H9 (cell line): ENCODE measurements at regions not wholly inside any gene's neighbourhood (a gene's known extent, or its start where the extent isn't known, plus 50 kb on each side); places are given as distances from the start of the nearest gene placed in this dataset.

Experiments
- DNase-seq: peaks from one replicate; pipeline ENCODE4 v3.0.0-alpha.2; 2017
- H2AFZ ChIP-seq: one replicate; pipeline ENCODE4 v1.6.1; 2013; ENCODE audit warnings: mild to moderate bottlenecking, low read length, control low read depth, moderate library complexity
- H2AK5ac ChIP-seq: 2 replicates; pipeline ENCODE4 v1.6.1; 2013; ENCODE audit warnings: low read length, control low read depth, mixed read lengths; ENCODE audit not compliant: insufficient read length
- H2BK120ac ChIP-seq: one replicate; pipeline ENCODE4 v1.6.1; 2013; ENCODE audit warnings: low read depth, mild to moderate bottlenecking, low read length, control low read depth, inconsistent platforms; ENCODE audit not compliant: poor library complexity, severe bottlenecking
- H2BK12ac ChIP-seq: 2 replicates; pipeline ENCODE4 v1.6.1; 2013; ENCODE audit warnings: low read length, control low read depth, mixed read lengths, low read depth; ENCODE audit not compliant: insufficient read length
- H2BK15ac ChIP-seq: 2 replicates; pipeline ENCODE4 v1.6.1; 2013; ENCODE audit warnings: low read depth, low read length, control low read depth
- H2BK20ac ChIP-seq: one replicate; pipeline ENCODE4 v1.6.1; 2013; ENCODE audit warnings: low read depth, mild to moderate bottlenecking, low read length, control low read depth, inconsistent platforms; ENCODE audit not compliant: poor library complexity, severe bottlenecking
- H2BK5ac ChIP-seq: 2 replicates; pipeline ENCODE4 v1.6.1; 2013; ENCODE audit warnings: low read length, control low read depth, mixed read lengths; ENCODE audit not compliant: insufficient read length
- H3K14ac ChIP-seq: 2 replicates; pipeline ENCODE4 v1.6.1; 2013; ENCODE audit warnings: low read length, control low read depth; ENCODE audit not compliant: insufficient read depth
- H3K18ac ChIP-seq: 2 replicates; pipeline ENCODE4 v1.6.1; 2013; ENCODE audit warnings: low read depth, mild to moderate bottlenecking, mixed read lengths, low read length, control low read depth; ENCODE audit not compliant: insufficient read length
- H3K23ac ChIP-seq: 2 replicates; pipeline ENCODE4 v1.6.1; 2013; ENCODE audit warnings: low read length, control low read depth, mixed read lengths, low read depth; ENCODE audit not compliant: insufficient read length
- H3K23me2 ChIP-seq: 2 replicates; pipeline ENCODE4 v1.6.1; 2013; ENCODE audit warnings: low read depth, mild to moderate bottlenecking, mixed read lengths, low read length, control low read depth; ENCODE audit not compliant: insufficient read length, poor library complexity, severe bottlenecking
- H3K27ac ChIP-seq: 2 replicates; pipeline ENCODE4 v1.5.1; 2013; ENCODE audit warnings: low read length, control low read depth, mixed read lengths, low read depth; ENCODE audit not compliant: insufficient read length
- H3K27me3 ChIP-seq: 2 replicates; pipeline ENCODE4 v1.6.1; 2013; ENCODE audit warnings: low read length, control low read depth, inconsistent platforms; ENCODE audit not compliant: insufficient read depth
- H3K4ac ChIP-seq: 2 replicates; pipeline ENCODE4 v1.6.1; 2013; ENCODE audit warnings: low read depth, mild to moderate bottlenecking, control low read depth, inconsistent platforms, low read length, moderate library complexity
- H3K4me1 ChIP-seq: 2 replicates; pipeline ENCODE4 v1.6.1; 2013; ENCODE audit warnings: low read length, control low read depth, inconsistent platforms; ENCODE audit not compliant: insufficient read depth
- H3K4me2 ChIP-seq: 2 replicates; pipeline ENCODE4 v1.6.1; 2013; ENCODE audit warnings: low read length, control low read depth, mixed read lengths; ENCODE audit not compliant: insufficient read length, insufficient read depth
- H3K56ac ChIP-seq: 2 replicates; pipeline ENCODE4 v1.6.1; 2013; ENCODE audit warnings: low read depth, mild to moderate bottlenecking, mixed read lengths, low read length, control low read depth; ENCODE audit not compliant: insufficient read length
- H3K79me1 ChIP-seq: 2 replicates; pipeline ENCODE4 v1.6.1; 2013; ENCODE audit warnings: low read depth, mild to moderate bottlenecking, moderate library complexity, low read length, control low read depth, inconsistent platforms; ENCODE audit not compliant: insufficient read depth, poor library complexity, severe bottlenecking
- H3K79me2 ChIP-seq: 2 replicates; pipeline ENCODE4 v1.6.1; 2013; ENCODE audit warnings: low read length, control low read depth, inconsistent platforms; ENCODE audit not compliant: insufficient read depth
- H3K9ac ChIP-seq: 2 replicates; pipeline ENCODE4 v1.6.1; 2013; ENCODE audit warnings: low read length, control low read depth, mixed read lengths; ENCODE audit not compliant: insufficient read length; ENCODE audit errors: extremely low read depth
- H3K9me3 ChIP-seq: one replicate; pipeline ENCODE4 v1.6.1; 2013; ENCODE audit warnings: low read depth, low read length, inconsistent platforms; ENCODE audit not compliant: control insufficient read depth
- H3T11ph ChIP-seq: one replicate; pipeline ENCODE4 v1.6.1; 2013; ENCODE audit warnings: mild to moderate bottlenecking, low read length, control low read depth, inconsistent platforms
- H4K20me1 ChIP-seq: one replicate; pipeline ENCODE4 v1.6.1; 2013; ENCODE audit not compliant: control insufficient read depth, insufficient read length, insufficient read depth
- H4K5ac ChIP-seq: 2 replicates; pipeline ENCODE4 v1.6.1; 2013; ENCODE audit warnings: low read depth, mild to moderate bottlenecking, mixed read lengths, low read length, control low read depth; ENCODE audit not compliant: insufficient read length
- H4K8ac ChIP-seq: replicated peaks from 2 replicates; pipeline ENCODE4 v1.6.1; 2013; ENCODE audit warnings: low read length, control low read depth, mixed read lengths, low read depth; ENCODE audit not compliant: insufficient read length
- H4K91ac ChIP-seq: 2 replicates; pipeline ENCODE4 v1.6.1; 2013; ENCODE audit warnings: low read depth, mild to moderate bottlenecking, moderate library complexity, mixed read lengths, low read length, control low read depth; ENCODE audit not compliant: insufficient read length
- H3K27ac Mint-ChIP-seq, 3 experiments: 2 replicates in 2 of 3; 3 replicates in 1 of 3; pipeline ENCODE4 v1.8.0; 2020 to 2021; ENCODE audit warnings: mixed read lengths in 3 of 3, mild to moderate bottlenecking in 1 of 3, moderate library complexity in 1 of 3
- H3K27me3 Mint-ChIP-seq: 2 replicates; pipeline ENCODE4 v1.8.0; 2021; ENCODE audit warnings: low read depth, mild to moderate bottlenecking, moderate library complexity, mixed read lengths
- H3K36me3 Mint-ChIP-seq, 3 experiments: 2 replicates in 2 of 3; 3 replicates in 1 of 3; pipeline ENCODE4 v1.8.0; 2020 to 2021; ENCODE audit warnings: low read depth in 3 of 3, mixed read lengths in 3 of 3; ENCODE audit not compliant: insufficient read depth in 1 of 3
- H3K4me1 Mint-ChIP-seq, 2 experiments: 2 replicates each; pipeline ENCODE4 v1.8.0; 2020; ENCODE audit warnings: mixed read lengths in 2 of 2
- H3K4me3 Mint-ChIP-seq, 2 experiments: 2 replicates in 1 of 2; 3 replicates in 1 of 2; pipeline ENCODE4 v1.8.0; 2020 to 2021; ENCODE audit warnings: mild to moderate bottlenecking in 2 of 2, mixed read lengths in 2 of 2, moderate library complexity in 1 of 2
- H3K9me3 Mint-ChIP-seq, 2 experiments: 2 replicates in 1 of 2; 3 replicates in 1 of 2; pipeline ENCODE4 v1.8.0; 2020; ENCODE audit warnings: mild to moderate bottlenecking in 2 of 2, mixed read lengths in 2 of 2, moderate library complexity in 1 of 2
- WGBS: extraction: QIAGEN DNeasy Blood & Tissue Kit; methylation state at CpG from one replicate; pipeline ENCODE4 v1.1.7; 2013; ENCODE audit warnings: missing lambda C conversion rate, low lambda C conversion rate, mixed read lengths; ENCODE audit not compliant: insufficient read length; ENCODE audit errors: extremely low coverage; 5-methylcytosine and 5-hydroxymethylcytosine counted together
- TF ChIP-seq, protein P1 (sequence below): fragments of 200-600 bp; sonication (generic); conservative IDR thresholded peaks from 3 replicates; pipeline ENCODE4 v1.8.0; 2021; ENCODE audit warnings: antibody characterized with exemption, mild to moderate bottlenecking

DNA sequence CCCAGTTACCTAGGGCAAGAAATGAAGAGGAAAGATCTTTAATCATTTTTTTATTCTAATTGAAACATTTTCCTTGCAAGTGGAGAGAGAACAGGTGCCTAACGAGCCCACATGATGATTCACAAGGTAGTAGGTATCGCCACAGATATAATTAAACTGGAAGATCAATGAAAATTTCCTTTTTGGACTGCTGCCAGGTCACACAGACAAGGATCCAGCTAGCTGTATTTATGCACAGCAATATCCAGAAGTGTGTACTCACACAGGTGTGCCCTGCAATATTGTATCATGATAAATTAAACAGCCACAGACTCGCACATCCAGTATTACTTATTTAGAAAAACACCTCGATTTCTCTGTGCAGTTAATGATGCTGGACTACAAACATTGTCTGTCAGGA is 294.0 kb upstream of the SMARCA2 start:
- H3K36me3 Mint-ChIP-seq: no peaks in the 10 kb centered on the region
- no CpG with 5 or more reads among the region's 4 CpGs for WGBS

More for the DNA sequence above, 294.0 kb upstream of the SMARCA2 start:
- TF ChIP-seq, protein P1, sequence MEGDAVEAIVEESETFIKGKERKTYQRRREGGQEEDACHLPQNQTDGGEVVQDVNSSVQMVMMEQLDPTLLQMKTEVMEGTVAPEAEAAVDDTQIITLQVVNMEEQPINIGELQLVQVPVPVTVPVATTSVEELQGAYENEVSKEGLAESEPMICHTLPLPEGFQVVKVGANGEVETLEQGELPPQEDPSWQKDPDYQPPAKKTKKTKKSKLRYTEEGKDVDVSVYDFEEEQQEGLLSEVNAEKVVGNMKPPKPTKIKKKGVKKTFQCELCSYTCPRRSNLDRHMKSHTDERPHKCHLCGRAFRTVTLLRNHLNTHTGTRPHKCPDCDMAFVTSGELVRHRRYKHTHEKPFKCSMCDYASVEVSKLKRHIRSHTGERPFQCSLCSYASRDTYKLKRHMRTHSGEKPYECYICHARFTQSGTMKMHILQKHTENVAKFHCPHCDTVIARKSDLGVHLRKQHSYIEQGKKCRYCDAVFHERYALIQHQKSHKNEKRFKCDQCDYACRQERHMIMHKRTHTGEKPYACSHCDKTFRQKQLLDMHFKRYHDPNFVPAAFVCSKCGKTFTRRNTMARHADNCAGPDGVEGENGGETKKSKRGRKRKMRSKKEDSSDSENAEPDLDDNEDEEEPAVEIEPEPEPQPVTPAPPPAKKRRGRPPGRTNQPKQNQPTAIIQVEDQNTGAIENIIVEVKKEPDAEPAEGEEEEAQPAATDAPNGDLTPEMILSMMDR: no peak
- H3K9ac ChIP-seq: no peak overlapping the region
- no peak overlapping the region for H3K18ac ChIP-seq
- no peak overlapping the region for H3K27ac Mint-ChIP-seq
- no peaks in the 10 kb centered on the region for H4K20me1 ChIP-seq
- no peaks in the 10 kb centered on the region for H3K23me2 ChIP-seq
- no peak overlapping the region for H3K14ac ChIP-seq
- H3K23ac ChIP-seq: no peak overlapping the region
- H2AFZ ChIP-seq: no peak overlapping the region
- no peak overlapping the region for H2BK15ac ChIP-seq
- H3T11ph ChIP-seq: no peak overlapping the region
- no peak overlapping the region for H4K8ac ChIP-seq
- no peak overlapping the region for H3K4me3 Mint-ChIP-seq
- no peak overlapping the region for H2BK20ac ChIP-seq
- H3K27me3 ChIP-seq: no peaks in the 10 kb centered on the region
- H3K56ac ChIP-seq: no peak overlapping the region
- H3K79me1 ChIP-seq: no peaks in the 10 kb centered on the region
- H4K5ac ChIP-seq: no peak overlapping the region
- no peak overlapping the region for H2BK120ac ChIP-seq
- no peak overlapping the region for H4K91ac ChIP-seq
- peaks cover 3% of the 10 kb centered on the region; the same call in 1 of the 2 replicates for H3K4me1 ChIP-seq
- H3K27me3 Mint-ChIP-seq: peaks cover 5% of the 10 kb centered on the region; the same call in 1 of the 2 replicates
- no peak overlapping the region for H3K4me2 ChIP-seq
- H2BK12ac ChIP-seq: no peak overlapping the region
- H3K9me3 ChIP-seq: no peaks in the 10 kb centered on the region
- H3K9me3 Mint-ChIP-seq: no peaks in the 10 kb centered on the region; a peak in 1 of 5 replicates
- no peak overlapping the region for H3K27ac ChIP-seq
- no peaks in the 10 kb centered on the region for H3K79me2 ChIP-seq
- H3K4me1 Mint-ChIP-seq: peaks cover 0 to 3% of the 10 kb centered on the region in 2 experiments; a peak in 1 of 4 replicates
- DNase-seq: no peak
- H2AK5ac ChIP-seq: no peak overlapping the region
- H3K4ac ChIP-seq: no peak overlapping the region
- no peak overlapping the region for H2BK5ac ChIP-seq
